ENCODE measurements at regions not wholly inside any gene's neighbourhood (a gene's known extent, or its start where the extent isn't known, plus 50 kb on each side); places are given as distances from the start of the nearest gene placed in this dataset.
A peak's percentile ranks its signal among the peaks of the same experiment; 100 is the strongest.

DNA sequence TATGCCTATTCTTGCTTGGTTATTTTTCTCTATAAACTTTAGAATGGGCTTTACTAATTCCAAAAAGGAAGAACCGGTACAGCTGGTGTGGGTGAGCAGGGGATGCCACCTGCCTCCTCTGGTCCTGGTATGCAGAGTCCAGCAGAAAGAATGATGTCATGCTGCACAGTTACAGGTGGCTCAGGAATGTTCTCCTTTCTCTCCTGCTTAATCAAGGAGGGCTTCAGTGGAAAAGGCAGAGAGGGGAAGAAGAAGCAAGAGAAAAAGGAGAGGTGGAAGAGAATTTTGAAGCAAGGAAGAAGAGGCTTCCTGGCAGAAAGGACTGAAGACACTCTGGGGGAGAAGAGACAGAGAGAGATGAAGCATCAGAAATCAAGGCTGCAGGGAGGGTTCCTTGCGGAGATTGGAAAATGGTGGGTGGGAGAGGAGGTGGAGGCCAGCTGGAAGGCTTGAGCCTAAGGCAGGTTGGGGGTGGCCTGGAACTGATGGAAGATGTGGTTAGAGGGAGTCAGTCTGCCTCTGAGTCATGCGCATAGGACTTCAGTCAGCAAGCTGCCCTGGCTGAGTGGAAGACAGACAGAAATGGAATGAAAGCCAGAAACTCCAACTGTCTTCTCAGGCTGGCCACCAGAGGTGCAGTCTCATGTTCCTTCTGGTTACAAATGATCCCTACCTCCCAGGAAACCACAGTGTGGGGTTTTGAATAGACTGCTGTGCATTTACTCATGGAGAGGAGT, 64.6 kb upstream of the CRHR1 start:
- Histone ChIP-seq H4K91ac (ENCODE audit: insufficient read depth, low read depth, low read length) (no peak overlapping the region), H2BK120ac (ENCODE audit: low read depth, low read length) (no peak overlapping the region), H3K4me3 (ENCODE audit: insufficient read depth, low read depth, low read length) (no peak overlapping the region), H3K56ac (ENCODE audit: extremely low read depth, insufficient read depth, low read length) (no peak overlapping the region), H4K5ac (ENCODE audit: low read depth, low read length) (no peak overlapping the region), H4K8ac (ENCODE audit: low read depth in 2 of 2, low read length in 2 of 2) (no peak overlapping the region), H3K9me3 (ENCODE audit: control insufficient read depth, insufficient read depth, low read length) (no peaks in the 10 kb centered on the region), H4K20me1 (ENCODE audit: insufficient read depth, low read length) (no peaks in the 10 kb centered on the region), H2BK5ac (ENCODE audit: low read depth, low read length, poor library complexity, severe bottlenecking) (no peak overlapping the region), H2AK5ac (ENCODE audit: low read depth, low read length) (no peak overlapping the region), H3K14ac (replicated peaks; ENCODE audit: low read depth, low read length) (no peak overlapping the region), H3K4me1 (ENCODE audit: control insufficient read depth, insufficient read depth, low read length) (no peaks in the 10 kb centered on the region), H3K27ac (ENCODE audit: insufficient read depth, low read length) (no peak overlapping the region), H2BK20ac (ENCODE audit: low read depth, low read length) (no peak overlapping the region), H2BK15ac (ENCODE audit: low read depth, low read length) (no peak overlapping the region), H3K9me1 (ENCODE audit: insufficient read depth, low read length) (no peaks in the 10 kb centered on the region), H3K4ac (ENCODE audit: low read depth, low read length) (no peak overlapping the region), H3K79me1 (ENCODE audit: low read depth in 1 of 2, low read length in 2 of 2) (no peaks in the 10 kb centered on the region), H3K36me3 (ENCODE audit: control insufficient read depth, insufficient read depth, low read length) (no peaks in the 10 kb centered on the region), H3K18ac (ENCODE audit: low read depth, low read length) (no peak overlapping the region), H2AFZ (replicated peaks; ENCODE audit: low read length, poor library complexity) (no peak overlapping the region), H3K27me3 (ENCODE audit: control insufficient read depth, insufficient read depth, low read length) (peaks cover 29% of the 10 kb centered on the region), H3K4me2 (ENCODE audit: low read depth, low read length) (no peak overlapping the region), H2AK9ac (replicated peaks; ENCODE audit: low read depth, low read length, poor library complexity) (peak overlapping the region; percentile 8), H3K23ac (ENCODE audit: low read depth, low read length) (no peak overlapping the region), H3K9ac (ENCODE audit: low read depth, low read length) (no peak overlapping the region)
- POLR2A ChIA-PET (ENCODE audit: unreplicated experiment), result no interaction called here
- BruUV-seq (replicated peaks), result no TSS peak
- WGBS, 2 experiments (ENCODE audit: extremely low coverage in 2 of 2, insufficient read length in 1 of 2), result 100% methylated on average over 1 of the region's 3 CpGs; no CpG with 5 or more reads in 1 of the 2 experiments
- TF ChIP-seq BHLHE40 (IDR thresholded peaks at IDR 0.05; ENCODE audit: low read depth, low read length) (no peak), POLR2A (IDR thresholded peaks at IDR 0.05; ENCODE audit: low read depth, low read length) (no peak), CEBPB (IDR thresholded peaks at IDR 0.05; ENCODE audit: low read depth, low read length) (no peak), SMC3 (IDR thresholded peaks at IDR 0.05; ENCODE audit: low read depth, low read length) (no peak), RAD21 (IDR thresholded peaks at IDR 0.05; ENCODE audit: low read length) (peak; percentile 27; the same call in 1 of the 2 replicates), MXI1 (IDR thresholded peaks at IDR 0.05; ENCODE audit: borderline replicate concordance, low read depth, low read length) (no peak)
- TF ChIP-seq, protein P1, sequence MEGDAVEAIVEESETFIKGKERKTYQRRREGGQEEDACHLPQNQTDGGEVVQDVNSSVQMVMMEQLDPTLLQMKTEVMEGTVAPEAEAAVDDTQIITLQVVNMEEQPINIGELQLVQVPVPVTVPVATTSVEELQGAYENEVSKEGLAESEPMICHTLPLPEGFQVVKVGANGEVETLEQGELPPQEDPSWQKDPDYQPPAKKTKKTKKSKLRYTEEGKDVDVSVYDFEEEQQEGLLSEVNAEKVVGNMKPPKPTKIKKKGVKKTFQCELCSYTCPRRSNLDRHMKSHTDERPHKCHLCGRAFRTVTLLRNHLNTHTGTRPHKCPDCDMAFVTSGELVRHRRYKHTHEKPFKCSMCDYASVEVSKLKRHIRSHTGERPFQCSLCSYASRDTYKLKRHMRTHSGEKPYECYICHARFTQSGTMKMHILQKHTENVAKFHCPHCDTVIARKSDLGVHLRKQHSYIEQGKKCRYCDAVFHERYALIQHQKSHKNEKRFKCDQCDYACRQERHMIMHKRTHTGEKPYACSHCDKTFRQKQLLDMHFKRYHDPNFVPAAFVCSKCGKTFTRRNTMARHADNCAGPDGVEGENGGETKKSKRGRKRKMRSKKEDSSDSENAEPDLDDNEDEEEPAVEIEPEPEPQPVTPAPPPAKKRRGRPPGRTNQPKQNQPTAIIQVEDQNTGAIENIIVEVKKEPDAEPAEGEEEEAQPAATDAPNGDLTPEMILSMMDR (conservative IDR thresholded peaks at IDR 0.05; ENCODE audit: low read depth, low read length), result peak; percentile 43; the same call in 1 of the 2 replicates
- TF ChIP-seq, protein P2, sequence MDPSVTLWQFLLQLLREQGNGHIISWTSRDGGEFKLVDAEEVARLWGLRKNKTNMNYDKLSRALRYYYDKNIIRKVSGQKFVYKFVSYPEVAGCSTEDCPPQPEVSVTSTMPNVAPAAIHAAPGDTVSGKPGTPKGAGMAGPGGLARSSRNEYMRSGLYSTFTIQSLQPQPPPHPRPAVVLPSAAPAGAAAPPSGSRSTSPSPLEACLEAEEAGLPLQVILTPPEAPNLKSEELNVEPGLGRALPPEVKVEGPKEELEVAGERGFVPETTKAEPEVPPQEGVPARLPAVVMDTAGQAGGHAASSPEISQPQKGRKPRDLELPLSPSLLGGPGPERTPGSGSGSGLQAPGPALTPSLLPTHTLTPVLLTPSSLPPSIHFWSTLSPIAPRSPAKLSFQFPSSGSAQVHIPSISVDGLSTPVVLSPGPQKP (IDR thresholded peaks at IDR 0.05; ENCODE audit: borderline replicate concordance, low read depth, low read length), result no peak
- DNase-seq, result peak; percentile 74
- CTCF ChIA-PET, result no interaction called here
- dilution Hi-C loops (cut with HindIII; ENCODE audit: low sequenced_read_pairs, unreplicated experiment), result no loop called here
- ATAC-seq (ENCODE audit: low read depth), result peak; percentile 85
- intact Hi-C loops (cut with micrococcal nuclease), result loop anchor here (5.0 kb wide), 1 partner anchor 133 kb away; no protein-coding TSS in a partner anchor
- in situ Hi-C loops (cut with MboI; ENCODE audit: low sequenced_read_pairs), result no loop called here
